ENCODE measurements at regions not wholly inside any gene's neighbourhood (a gene's known extent, or its start where the extent isn't known, plus 50 kb on each side); places are given as distances from the start of the nearest gene placed in this dataset.
"Not testable (repeated sequence)": the region's sequence is repeated elsewhere in the genome, so short reads cannot be mapped to it uniquely, and the experiment has no call there.

DNA sequence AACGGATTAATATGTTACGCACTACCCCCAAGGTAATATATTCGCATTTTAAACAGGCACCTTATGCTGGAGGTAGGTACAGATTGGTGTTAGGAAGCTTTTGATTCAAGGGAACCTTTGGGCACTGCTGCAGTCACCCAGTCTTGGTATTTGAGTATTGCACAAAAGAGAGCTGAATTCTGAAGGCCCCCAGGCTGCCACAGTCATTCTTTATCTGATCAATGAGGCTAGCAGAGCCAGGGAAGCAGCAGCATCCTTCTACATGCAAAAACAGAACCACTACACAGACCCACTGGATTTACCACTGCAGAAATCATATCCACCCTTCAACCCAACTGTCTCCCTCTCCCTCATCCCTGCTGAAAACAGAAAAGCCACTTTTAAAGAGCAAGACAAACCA is 121.2 kb upstream of the GRIN3A start:
- Mint-ChIP-seq H3K36me3 (ENCODE audit: low read depth) (no peaks in the 10 kb centered on the region), H3K4me3 (no peak overlapping the region), H3K4me1 (ENCODE audit: low read depth) (no peaks in the 10 kb centered on the region), H3K27me3 (ENCODE audit: low read depth) (no peaks in the 10 kb centered on the region), H3K27ac (no peak overlapping the region), H3K9me3 (ENCODE audit: insufficient read depth) (no peaks in the 10 kb centered on the region)
- CTCF ChIA-PET = no interaction called here
- no peak for DNase-seq
- POLR2A ChIA-PET = no interaction called here
- no peak for ATAC-seq

- POLR2A ChIA-PET = no interaction called here
- H3K27me3 Mint-ChIP-seq (ENCODE audit: low read depth) = no peaks in the 10 kb centered on the region
- H3K27ac Mint-ChIP-seq = no peak overlapping the region
- CTCF ChIA-PET = no interaction called here
- H3K36me3 Mint-ChIP-seq (ENCODE audit: low read depth) = no peaks in the 10 kb centered on the region
- ATAC-seq (no peak), DNase-seq (no peak)
- no peak overlapping the region for H3K4me3 Mint-ChIP-seq
- no peaks in the 10 kb centered on the region for H3K4me1 Mint-ChIP-seq (ENCODE audit: low read depth)
- H3K9me3 Mint-ChIP-seq (ENCODE audit: insufficient read depth) = no peaks in the 10 kb centered on the region
Observed at GRCh38 chr9:101858026-101858425, 119.6 kb upstream of the GRIN3A start.

- H3K27ac Mint-ChIP-seq = no peak overlapping the region
- POLR2A ChIA-PET = no interaction called here
- no peaks in the 10 kb centered on the region for H3K36me3 Mint-ChIP-seq (ENCODE audit: low read depth)
- DNase-seq (no peak), ATAC-seq (no peak)
- no peaks in the 10 kb centered on the region for H3K27me3 Mint-ChIP-seq (ENCODE audit: low read depth)
- no peaks in the 10 kb centered on the region for H3K4me1 Mint-ChIP-seq (ENCODE audit: low read depth)
- H3K4me3 Mint-ChIP-seq = no peak overlapping the region
- no peaks in the 10 kb centered on the region for H3K9me3 Mint-ChIP-seq (ENCODE audit: insufficient read depth)
- CTCF ChIA-PET = no interaction called here
Observed at GRCh38 chr9:101849102-101849707, 110.8 kb upstream of the GRIN3A start.

DNA sequence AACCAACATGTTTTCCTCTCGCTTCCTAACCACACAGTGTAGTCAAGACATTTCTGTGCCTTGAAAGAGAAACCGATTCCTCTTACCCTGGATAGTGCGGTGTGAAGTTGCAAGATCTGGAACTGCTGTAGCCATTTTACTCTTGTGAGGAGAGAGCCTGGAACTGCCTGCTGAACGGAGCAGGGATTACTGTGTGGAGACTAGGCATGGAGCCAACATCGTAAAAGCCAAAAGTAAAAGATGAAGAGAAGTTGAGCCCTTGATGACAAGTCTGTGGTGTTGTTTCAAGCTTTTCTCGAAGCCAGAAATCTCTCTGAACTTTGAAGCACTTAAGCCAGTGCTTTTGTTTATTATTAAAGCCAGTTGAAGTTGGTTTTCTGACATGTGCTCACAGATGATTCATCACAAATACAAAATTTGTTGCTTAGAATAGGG is 110.1 kb upstream of the GRIN3A start:
- CTCF ChIA-PET = no interaction called here
- DNase-seq = no peak
- Mint-ChIP-seq H3K4me1 (ENCODE audit: low read depth) (no peaks in the 10 kb centered on the region), H3K27ac (no peak overlapping the region), H3K27me3 (ENCODE audit: low read depth) (no peaks in the 10 kb centered on the region), H3K9me3 (ENCODE audit: insufficient read depth) (no peaks in the 10 kb centered on the region), H3K4me3 (no peak overlapping the region), H3K36me3 (ENCODE audit: low read depth) (no peaks in the 10 kb centered on the region)
- no peak for ATAC-seq
- POLR2A ChIA-PET = no interaction called here

DNA sequence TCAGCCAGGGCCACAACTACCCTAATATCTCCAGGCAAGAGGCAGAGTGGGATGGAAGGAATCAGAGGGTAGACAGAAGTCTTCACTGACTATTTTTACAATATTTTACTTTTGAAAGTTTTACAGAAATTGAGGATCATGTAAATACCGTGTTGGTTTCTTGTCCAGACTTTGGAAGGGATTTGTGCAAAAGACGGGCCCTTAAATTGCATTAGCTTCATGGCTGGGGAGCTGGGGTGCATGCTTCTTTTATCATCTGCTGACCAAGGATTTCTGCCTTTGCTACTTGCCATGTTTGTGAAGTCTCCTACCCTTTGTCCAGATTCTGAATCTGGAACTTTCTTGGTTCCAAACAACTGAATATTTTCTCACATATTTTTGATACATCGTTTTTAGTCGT is 107.7 kb upstream of the GRIN3A start:
- H3K4me1 Mint-ChIP-seq (ENCODE audit: low read depth) = no peaks in the 10 kb centered on the region
- ChIA-PET CTCF (interaction anchor here (0.7 kb wide), 1 partner anchor 671 kb away, joined by 3 read pairs; no protein-coding TSS in a partner anchor), POLR2A (no interaction called here)
- no peak for ATAC-seq
- H3K36me3 Mint-ChIP-seq (ENCODE audit: low read depth) = no peaks in the 10 kb centered on the region
- H3K27me3 Mint-ChIP-seq (ENCODE audit: low read depth) = no peaks in the 10 kb centered on the region
- H3K4me3 Mint-ChIP-seq = no peak overlapping the region
- no peak overlapping the region for H3K27ac Mint-ChIP-seq
- DNase-seq = no peak
- H3K9me3 Mint-ChIP-seq (ENCODE audit: insufficient read depth) = no peaks in the 10 kb centered on the region

DNA sequence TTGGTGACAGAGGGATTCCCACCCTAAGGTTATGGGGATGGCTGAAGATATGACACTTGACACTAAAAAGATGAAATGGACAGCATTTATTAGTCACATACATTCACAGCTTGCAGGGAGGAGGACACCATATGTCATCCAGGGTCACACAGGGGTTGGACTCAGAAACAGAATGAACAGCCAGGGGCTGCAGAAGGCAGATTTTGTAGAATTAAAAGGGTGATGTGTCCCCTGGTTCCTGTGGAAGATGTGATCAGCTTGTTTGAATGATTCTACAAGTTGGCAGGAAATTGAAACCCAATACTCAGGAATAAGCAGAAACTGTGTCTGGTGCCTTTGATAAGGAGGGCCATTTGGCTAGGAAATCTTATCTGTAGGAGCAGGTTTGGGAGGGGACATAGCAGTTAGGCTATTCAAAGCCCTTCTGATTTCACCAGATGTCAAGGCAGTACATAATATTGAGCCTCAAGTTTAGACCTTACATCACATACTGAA is 102.3 kb upstream of the GRIN3A start:
- ATAC-seq (no peak), DNase-seq (no peak)
- H3K4me3 Mint-ChIP-seq = no peak overlapping the region
- H3K36me3 Mint-ChIP-seq (ENCODE audit: low read depth) = no peaks in the 10 kb centered on the region
- peaks cover 4% of the 10 kb centered on the region for H3K9me3 Mint-ChIP-seq (ENCODE audit: insufficient read depth)
- CTCF ChIA-PET = no interaction called here
- no peaks in the 10 kb centered on the region for H3K27me3 Mint-ChIP-seq (ENCODE audit: low read depth)
- POLR2A ChIA-PET = no interaction called here
- no peaks in the 10 kb centered on the region for H3K4me1 Mint-ChIP-seq (ENCODE audit: low read depth)
- H3K27ac Mint-ChIP-seq = no peak overlapping the region

DNA sequence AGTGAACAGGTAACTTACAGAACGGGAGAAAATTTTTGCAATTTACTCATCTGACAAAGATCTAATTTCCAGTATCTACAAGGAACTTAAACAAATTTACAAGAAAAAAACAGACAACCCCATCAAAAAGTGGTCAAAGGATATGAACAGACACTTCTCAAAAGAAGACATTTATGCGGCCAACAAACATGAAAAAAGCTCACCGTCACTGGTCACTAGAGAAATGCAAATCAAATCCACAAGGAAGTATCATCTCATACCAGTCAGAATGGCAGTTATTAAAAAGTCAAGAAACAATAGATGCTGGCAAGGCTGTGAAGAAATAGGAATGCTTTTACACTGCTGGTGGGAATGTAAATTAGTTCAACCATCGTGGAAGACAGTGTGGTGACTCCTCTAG is 100.5 kb upstream of the GRIN3A start:
- H3K9me3 Mint-ChIP-seq (ENCODE audit: insufficient read depth); H3K27ac Mint-ChIP-seq; H3K4me1 Mint-ChIP-seq (ENCODE audit: low read depth); CTCF ChIA-PET; H3K4me3 Mint-ChIP-seq; H3K36me3 Mint-ChIP-seq (ENCODE audit: low read depth); H3K27me3 Mint-ChIP-seq (ENCODE audit: low read depth); DNase-seq; POLR2A ChIA-PET; ATAC-seq: not testable (repeated sequence)

DNA sequence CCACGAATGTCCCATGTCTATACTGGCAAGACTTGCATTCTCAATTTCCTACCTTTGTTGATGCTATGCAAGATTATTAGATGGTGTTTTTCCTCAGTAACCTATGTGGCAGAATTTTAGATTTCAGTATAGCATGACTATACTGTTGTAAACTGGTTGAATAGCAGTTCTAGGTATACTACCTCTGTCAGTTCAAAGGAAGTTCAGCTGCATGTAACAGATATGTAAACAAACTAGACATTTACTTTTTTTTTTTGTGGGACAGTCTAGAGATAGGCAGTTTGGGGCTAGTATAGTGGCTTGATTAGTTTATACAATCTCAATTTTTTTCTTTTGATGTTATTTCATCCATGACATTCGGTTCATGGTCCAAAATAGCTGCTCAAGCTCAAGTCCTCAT is 97.6 kb upstream of the GRIN3A start:
- Mint-ChIP-seq H3K4me1 (ENCODE audit: low read depth) (no peaks in the 10 kb centered on the region), H3K27me3 (ENCODE audit: low read depth) (no peaks in the 10 kb centered on the region), H3K36me3 (ENCODE audit: low read depth) (no peaks in the 10 kb centered on the region), H3K4me3 (no peak overlapping the region), H3K27ac (no peak overlapping the region), H3K9me3 (ENCODE audit: insufficient read depth) (peaks cover 4% of the 10 kb centered on the region)
- no peak for DNase-seq
- ATAC-seq = no peak
- CTCF ChIA-PET = no interaction called here
- POLR2A ChIA-PET = interaction anchor here (0.6 kb wide), 1 partner anchor 16 kb away, joined by 3 read pairs; no protein-coding TSS in a partner anchor

DNA sequence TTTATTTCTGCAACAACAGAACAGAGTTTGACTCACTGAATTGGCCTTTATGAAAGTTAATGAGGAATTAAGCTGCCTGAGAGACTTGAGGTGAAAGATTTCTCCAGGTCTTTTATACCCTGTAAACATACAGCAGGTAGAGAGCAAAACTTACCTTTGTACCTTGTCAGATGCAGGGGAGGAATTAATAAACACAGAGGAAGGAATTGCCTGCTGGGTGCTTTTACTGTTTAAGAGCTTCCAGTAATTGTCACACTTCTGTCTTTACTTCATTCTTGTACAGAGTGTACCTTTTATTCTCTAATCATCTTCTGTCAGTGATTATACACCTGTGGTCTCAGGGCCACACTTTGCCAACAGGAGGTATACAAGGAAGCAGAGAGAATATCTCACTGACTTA is 94.0 kb upstream of the GRIN3A start:
- ATAC-seq = no peak
- H3K4me1 Mint-ChIP-seq (ENCODE audit: low read depth) = no peaks in the 10 kb centered on the region
- no peak for DNase-seq
- POLR2A ChIA-PET = no interaction called here
- no peak overlapping the region for H3K27ac Mint-ChIP-seq
- no peaks in the 10 kb centered on the region for H3K36me3 Mint-ChIP-seq (ENCODE audit: low read depth)
- CTCF ChIA-PET = no interaction called here
- H3K9me3 Mint-ChIP-seq (ENCODE audit: insufficient read depth) = peaks cover 4% of the 10 kb centered on the region
- H3K27me3 Mint-ChIP-seq (ENCODE audit: low read depth) = no peaks in the 10 kb centered on the region
- no peak overlapping the region for H3K4me3 Mint-ChIP-seq

GRCh38 chr9:101821450-101821849 is 83.0 kb upstream of the GRIN3A start:
- CTCF ChIA-PET; H3K27ac Mint-ChIP-seq; H3K9me3 Mint-ChIP-seq (ENCODE audit: insufficient read depth); H3K4me3 Mint-ChIP-seq; H3K4me1 Mint-ChIP-seq (ENCODE audit: low read depth); DNase-seq; ATAC-seq; H3K27me3 Mint-ChIP-seq (ENCODE audit: low read depth); H3K36me3 Mint-ChIP-seq (ENCODE audit: low read depth); POLR2A ChIA-PET: not testable (repeated sequence)

GRCh38 chr9:101820983-101821382 is 82.5 kb upstream of the GRIN3A start:
- not testable (repeated sequence) for H3K9me3 Mint-ChIP-seq (ENCODE audit: insufficient read depth)

GRCh38 chr9:101814064-101814463 is 75.6 kb upstream of the GRIN3A start:
- no peak overlapping the region for H3K4me3 Mint-ChIP-seq
- ChIA-PET CTCF (no interaction called here), POLR2A (no interaction called here)
- DNase-seq = no peak
- no peak overlapping the region for H3K27ac Mint-ChIP-seq
- ATAC-seq = no peak
- H3K9me3 Mint-ChIP-seq (ENCODE audit: insufficient read depth) = no peaks in the 10 kb centered on the region
- H3K36me3 Mint-ChIP-seq (ENCODE audit: low read depth) = no peaks in the 10 kb centered on the region
- no peaks in the 10 kb centered on the region for H3K4me1 Mint-ChIP-seq (ENCODE audit: low read depth)
- no peaks in the 10 kb centered on the region for H3K27me3 Mint-ChIP-seq (ENCODE audit: low read depth)

More at GRCh38 chr9:101820983-101821382, 82.5 kb upstream of the GRIN3A start:
- H3K27ac Mint-ChIP-seq; H3K4me1 Mint-ChIP-seq (ENCODE audit: low read depth); ATAC-seq; POLR2A ChIA-PET; H3K4me3 Mint-ChIP-seq; DNase-seq; H3K27me3 Mint-ChIP-seq (ENCODE audit: low read depth); CTCF ChIA-PET; H3K36me3 Mint-ChIP-seq (ENCODE audit: low read depth): not testable (repeated sequence)

DNA sequence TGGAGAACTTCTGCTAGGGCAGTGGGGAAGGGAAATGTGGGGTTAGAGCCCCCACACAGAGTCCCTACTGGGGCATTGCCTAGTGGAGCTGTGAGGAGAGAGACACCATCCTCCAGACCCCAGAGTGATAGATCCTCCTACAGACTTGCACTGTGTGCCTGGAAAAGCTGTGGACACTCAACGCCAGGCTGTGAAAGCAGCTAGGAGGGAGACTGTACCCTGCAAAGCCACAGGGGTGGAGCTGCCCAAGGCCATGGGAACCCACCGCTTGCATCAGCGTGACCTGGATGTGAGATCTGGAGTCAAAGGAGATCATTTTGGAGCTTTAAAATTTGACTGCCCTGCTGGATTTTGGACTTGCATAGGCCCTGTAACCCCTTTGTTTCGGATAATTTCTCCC is 69.4 kb upstream of the GRIN3A start:
- H3K4me3 Mint-ChIP-seq; ATAC-seq; CTCF ChIA-PET; DNase-seq; H3K9me3 Mint-ChIP-seq (ENCODE audit: insufficient read depth); H3K4me1 Mint-ChIP-seq (ENCODE audit: low read depth); H3K27ac Mint-ChIP-seq; H3K27me3 Mint-ChIP-seq (ENCODE audit: low read depth); POLR2A ChIA-PET; H3K36me3 Mint-ChIP-seq (ENCODE audit: low read depth): not testable (repeated sequence)

Data from activated CD8-positive, alpha-beta T cell treated with anti-CD3 and anti-CD28 coated beads, Interleukin-2, amount 10 ng/mL, durations not matched to agents 7 days and 5 days (primary cell).